NCI-H146 treated with DMSO at 0.1 percent for 48 hours (cell line): ENCODE measurements at regions not wholly inside any gene's neighbourhood (a gene's known extent, or its start where the extent isn't known, plus 50 kb on each side); places are given as distances from the start of the nearest gene placed in this dataset.
"Not testable (repeated sequence)": the region's sequence is repeated elsewhere in the genome, so short reads cannot be mapped to it uniquely, and the experiment has no call there.

Source experiments
- DNase-seq: peaks from one replicate; lab custom pipeline; 2025; ENCODE audit not compliant: unreplicated experiment; lab: John Stamatoyannopoulos, UW

GRCh38 chr21:28431022-28431421, 561.7 kb downstream of the LTN1 start:
- DNase-seq, result no peak

GRCh38 chr21:28429161-28429560, 563.5 kb downstream of the LTN1 start:
- no peak for DNase-seq

DNA sequence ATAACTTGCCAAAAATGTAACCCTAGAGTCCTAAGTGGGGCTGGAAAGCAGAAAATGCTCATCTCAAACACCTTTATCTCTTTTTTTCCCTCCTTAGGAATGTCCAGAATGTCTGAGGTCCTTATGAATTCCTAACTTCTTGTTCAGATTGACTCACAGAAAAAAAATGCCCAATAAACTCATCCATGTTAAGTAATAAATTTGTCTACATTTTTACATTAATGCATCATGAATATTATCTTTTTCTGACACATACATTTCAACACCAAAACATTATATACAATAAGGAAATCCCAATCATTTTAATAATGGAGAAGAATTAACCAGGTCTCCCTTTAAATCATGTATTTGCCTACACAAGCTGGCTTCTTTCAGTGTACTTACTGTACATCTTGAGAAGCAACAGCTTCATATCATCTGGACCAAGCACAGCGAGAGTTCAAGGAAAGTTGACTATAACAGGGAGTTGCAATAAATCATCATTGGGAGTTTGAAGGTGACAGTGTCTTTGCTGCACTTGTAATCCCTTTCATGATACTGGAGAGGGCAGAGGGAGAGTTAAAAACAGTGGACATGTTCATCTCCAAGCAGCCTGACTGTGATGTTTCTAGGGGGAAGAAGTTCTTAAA, 565.2 kb downstream of the LTN1 start:
- no peak for DNase-seq

DNA sequence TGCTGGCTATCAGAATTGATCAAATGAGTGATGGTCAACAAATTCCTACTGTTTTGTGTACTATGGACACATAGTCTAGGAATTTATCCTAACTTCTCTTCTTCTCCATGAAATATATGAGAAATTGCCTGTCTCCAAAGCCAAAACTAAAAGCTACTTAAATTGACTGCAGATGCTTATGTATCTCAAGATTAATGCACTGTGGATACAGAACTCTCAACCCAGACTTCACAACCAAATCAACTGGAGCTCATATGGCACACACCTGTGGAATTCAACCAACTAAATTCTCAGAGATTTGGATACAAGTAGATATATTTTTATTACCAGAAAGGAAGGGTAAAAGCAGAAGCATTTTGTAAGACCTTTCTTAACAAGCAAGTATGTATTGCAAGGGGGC, 566.1 kb downstream of the LTN1 start:
- DNase-seq, result no peak

- no peak for DNase-seq
Observed at GRCh38 chr21:28423521-28424190, 569.0 kb downstream of the LTN1 start.

DNA sequence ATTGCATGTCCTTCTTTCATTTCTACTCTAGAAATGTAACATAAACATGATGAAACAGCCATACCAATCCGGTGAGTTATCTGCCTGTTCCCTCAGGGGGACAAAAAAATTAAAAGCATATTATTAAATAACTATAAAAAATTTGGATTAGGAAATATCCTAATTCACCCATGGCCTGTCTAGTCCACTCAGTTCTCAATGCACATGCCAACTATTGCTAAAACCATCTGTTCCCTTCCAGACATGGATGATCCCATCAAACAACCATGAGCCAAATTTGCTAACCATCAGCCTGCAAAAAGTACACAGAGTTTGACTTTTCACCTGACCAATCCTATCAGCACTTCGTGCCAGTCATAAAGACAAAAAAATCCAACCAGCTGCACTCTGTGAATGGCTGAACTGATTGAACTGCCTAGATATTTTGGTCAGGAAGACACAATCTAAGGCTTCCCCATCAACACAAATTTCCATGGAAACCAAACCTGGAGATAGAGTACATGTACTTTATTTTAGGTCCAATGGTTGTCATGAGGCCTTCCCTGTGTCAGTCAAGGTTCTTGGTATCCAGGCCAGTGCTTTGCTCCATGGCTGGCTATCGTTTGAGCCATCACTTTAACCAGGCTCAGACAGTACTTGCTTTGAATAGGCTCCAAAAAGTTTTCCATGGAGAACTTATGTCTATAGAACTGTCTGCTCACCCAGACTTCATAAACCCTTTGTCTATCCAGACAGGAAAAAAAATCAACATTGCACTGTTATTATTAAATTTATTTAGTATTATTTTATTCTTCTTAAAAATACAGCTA, 570.8 kb downstream of the LTN1 start:
- no peak for DNase-seq

- DNase-seq, result peak; percentile 14
Observed at GRCh38 chr21:28419811-28420210, 572.9 kb downstream of the LTN1 start.

- DNase-seq, result no peak
Observed at GRCh38 chr21:28418726-28419514, 573.8 kb downstream of the LTN1 start.

DNA sequence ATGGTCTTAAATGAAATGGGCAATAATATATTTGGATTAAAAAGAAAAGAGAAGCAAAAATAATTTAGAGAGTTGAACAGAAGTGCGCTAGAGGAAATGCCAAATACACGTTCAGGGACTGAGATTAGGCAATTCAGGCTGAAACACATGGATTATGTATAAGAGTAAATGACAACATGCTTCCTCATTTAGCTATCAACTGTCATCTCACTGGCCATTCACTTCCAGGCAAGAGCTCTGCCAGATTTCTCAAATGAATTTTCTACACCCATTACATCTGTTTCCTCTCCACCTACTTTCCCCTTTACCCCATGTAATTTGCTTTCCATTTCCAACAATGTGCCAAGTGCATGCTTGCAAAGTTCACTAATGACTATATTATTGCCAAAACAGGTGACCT, 582.4 kb downstream of the LTN1 start:
- DNase-seq, result no peak

DNA sequence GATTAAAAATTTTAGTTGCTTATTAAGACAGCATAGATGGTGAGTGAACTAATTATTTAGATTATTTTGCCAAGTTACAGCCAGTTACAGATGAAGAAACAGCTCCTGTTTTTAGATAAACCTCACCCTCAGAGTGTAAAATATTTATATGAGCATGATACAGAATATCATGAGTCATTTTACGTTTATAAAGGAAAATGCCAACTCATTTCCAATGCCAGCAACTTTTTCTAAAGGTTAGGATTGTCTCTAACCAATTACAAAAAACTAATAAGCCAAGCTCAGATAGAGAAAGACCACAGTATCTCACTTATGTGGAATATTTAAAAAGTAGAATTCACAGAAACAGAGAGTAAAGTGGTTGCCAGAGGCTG, 590.1 kb downstream of the LTN1 start:
- no peak for DNase-seq

DNA sequence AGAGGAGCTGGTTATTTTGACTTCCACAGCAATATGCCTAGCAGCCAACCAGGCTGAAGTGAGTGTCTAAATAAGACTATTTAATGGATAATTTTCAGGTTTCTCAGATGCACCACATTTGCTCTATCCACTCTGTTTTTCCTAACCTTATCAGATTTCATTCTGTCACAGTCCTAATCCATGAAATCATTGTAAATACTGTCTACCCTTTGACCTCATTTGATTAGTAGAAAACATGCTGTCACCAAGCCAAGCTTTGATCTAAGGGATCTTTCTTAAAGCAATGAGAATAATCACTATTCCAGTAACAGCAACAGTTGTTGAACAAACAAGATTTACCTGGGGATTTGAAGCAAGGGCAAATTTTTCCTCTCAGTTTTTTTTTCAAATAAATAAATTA, 595.6 kb downstream of the LTN1 start:
- DNase-seq, result no peak

DNA sequence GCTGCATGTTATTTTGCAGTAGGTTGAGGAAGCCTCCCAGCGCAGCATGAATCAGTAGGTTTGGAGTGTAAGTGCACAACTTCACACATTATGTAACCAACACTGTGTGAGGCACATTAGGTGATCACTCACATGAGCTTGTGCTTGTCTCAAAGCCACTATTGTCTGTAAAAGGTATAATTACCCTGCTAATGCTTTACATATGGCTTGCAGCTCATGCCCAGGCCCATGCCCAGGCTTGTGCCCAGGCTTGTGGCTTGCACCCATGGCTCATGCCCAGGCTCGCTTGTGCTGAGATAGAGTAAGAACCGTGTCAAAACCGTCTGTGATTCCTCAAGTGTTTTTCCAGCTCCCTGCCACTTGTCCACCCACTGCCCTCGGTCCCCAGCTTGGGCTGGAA, 596.3 kb downstream of the LTN1 start:
- no peak for DNase-seq

DNA sequence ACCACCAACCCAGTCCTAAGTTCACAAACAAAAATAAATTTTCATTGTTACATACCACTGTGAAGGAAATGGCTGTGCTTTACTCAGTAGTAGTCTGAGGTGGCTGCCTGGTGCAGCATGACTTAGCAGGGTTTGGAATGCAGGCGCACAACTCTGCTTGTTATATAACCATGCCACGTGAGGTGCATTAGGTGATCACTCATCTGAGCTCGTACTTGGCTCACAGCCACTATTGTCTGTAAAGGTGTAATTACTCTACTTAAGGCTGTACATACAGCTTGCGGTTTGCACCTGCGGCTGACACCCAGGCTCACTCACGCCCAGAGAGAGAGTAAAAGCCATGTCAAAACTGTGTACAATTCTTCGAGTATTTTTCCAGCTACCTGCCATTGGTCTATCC, 599.4 kb downstream of the LTN1 start:
- DNase-seq, result peak; percentile 73

DNA sequence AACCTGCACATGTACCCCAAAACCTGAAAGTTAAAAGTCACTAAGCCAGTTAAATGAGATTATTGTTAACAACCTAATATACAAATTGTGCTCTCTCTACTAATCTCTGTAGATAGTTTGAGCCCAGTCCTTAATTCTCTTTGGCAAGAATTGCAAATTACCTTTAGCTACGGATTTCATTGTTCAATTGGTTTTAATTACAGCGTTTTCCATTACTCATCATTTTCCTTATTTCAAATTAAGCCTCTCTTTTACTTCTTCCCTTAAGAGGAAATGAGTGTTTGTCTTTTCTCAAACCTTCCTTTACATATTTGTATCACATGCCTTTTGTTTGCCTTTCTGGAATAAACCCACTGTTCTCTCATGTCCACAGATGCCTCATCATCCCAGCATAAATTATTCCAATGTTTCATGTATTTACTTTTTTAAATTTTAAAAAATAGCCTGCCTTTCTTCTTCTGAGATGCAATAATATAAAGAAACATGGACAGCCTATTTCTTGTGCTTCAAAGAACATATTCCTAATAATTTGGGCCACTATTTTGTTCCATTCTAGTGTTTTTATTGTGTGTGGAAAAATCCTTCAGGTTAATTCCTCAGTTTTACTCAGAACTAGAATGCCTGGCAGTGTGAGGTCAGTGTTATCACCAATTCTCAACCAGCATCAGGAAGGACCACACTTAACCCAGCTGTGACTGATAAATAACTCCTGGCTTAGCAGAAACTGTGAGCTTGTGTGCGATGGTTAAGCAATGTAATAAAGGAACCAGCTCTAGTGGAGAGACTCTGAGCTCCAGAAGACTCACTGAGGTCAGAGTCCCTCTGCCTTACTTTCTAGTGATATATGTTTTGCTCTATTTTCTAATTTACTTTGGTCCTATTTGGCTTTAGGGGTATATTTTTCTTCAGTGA, 600.5 kb downstream of the LTN1 start:
- DNase-seq, result no peak

GRCh38 chr21:28387220-28387619, 605.5 kb downstream of the LTN1 start:
- DNase-seq, result no peak

DNA sequence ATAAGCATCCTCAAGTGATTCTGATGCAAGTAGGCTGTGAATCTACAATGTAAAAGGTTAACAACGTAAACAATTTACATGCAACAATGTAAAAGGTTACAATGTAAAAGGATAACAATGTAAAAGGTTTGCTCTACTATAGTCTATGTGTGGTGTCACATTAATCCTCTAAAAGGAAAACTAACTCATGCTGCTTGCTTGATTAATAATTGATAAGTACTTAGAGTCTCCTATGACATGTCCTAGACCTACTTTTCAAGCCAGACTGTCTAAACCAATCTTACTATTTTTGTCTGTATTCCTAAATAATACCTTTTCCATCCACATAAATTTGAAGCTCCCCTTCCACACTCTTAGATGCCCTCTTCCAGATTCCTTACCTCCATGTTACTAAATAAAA, 606.8 kb downstream of the LTN1 start:
- DNase-seq, result no peak

- DNase-seq, result not testable (repeated sequence)
Observed at GRCh38 chr21:28381000-28381745, 611.5 kb downstream of the LTN1 start.

GRCh38 chr21:28380241-28380640, 612.4 kb downstream of the LTN1 start:
- no peak for DNase-seq

GRCh38 chr21:28378026-28378425, 614.7 kb downstream of the LTN1 start:
- DNase-seq, result no peak
